GM12878 (cell line): ENCODE measurements at regions not wholly inside any gene's neighbourhood (a gene's known extent, or its start where the extent isn't known, plus 50 kb on each side); places are given as distances from the start of the nearest gene placed in this dataset.

Source experiments
- BHLHE40 ChIP-seq, 2 experiments: fragments of 450-650 bp in 1 of 2; IDR thresholded peaks; 2 replicates each; pipeline ENCODE4 v1.6.1; 2011 to 2017; ENCODE audit warnings: low read depth in 2 of 2, borderline replicate concordance in 1 of 2, improper control_type of control experiment in 1 of 2, low read length in 1 of 2, mild to moderate bottlenecking in 1 of 2
- CREB1 ChIP-seq: IDR thresholded peaks from 2 replicates; pipeline ENCODE4 v1.6.1; 2012; ENCODE audit warnings: low read depth, mild to moderate bottlenecking, inconsistent platforms
- EED ChIP-seq: sonication (generic); IDR thresholded peaks from 2 replicates; pipeline ENCODE4 v1.6.1; 2016; ENCODE audit warnings: antibody characterized with exemption, low read depth
- EGR1 ChIP-seq, 2 experiments: IDR thresholded peaks; 1 replicate in 1 of 2; 2 replicates in 1 of 2; pipeline ENCODE4 v1.6.1; 2011 to 2012; ENCODE audit warnings: low read depth in 2 of 2, low read length in 2 of 2, borderline replicate concordance in 1 of 2, mild to moderate bottlenecking in 1 of 2, moderate library complexity in 1 of 2
- ETV6 ChIP-seq, 2 experiments: fragments of 450-650 bp in 1 of 2; IDR thresholded peaks in 1 of 2; conservative IDR thresholded peaks in 1 of 2; 2 replicates each; pipeline ENCODE4 v1.6.1; 2014; ENCODE audit warnings: antibody characterized with exemption in 1 of 2, borderline replicate concordance in 1 of 2, low read depth in 1 of 2, mild to moderate bottlenecking in 1 of 2, moderate library complexity in 1 of 2
- FOXM1 ChIP-seq: IDR thresholded peaks from 2 replicates; pipeline ENCODE4 v1.6.1; 2012; ENCODE audit warnings: low read depth, mild to moderate bottlenecking, inconsistent platforms, low read length, moderate library complexity
- IRF4 ChIP-seq: IDR thresholded peaks from 2 replicates; pipeline ENCODE4 v1.6.1; 2011; ENCODE audit warnings: low read depth, low read length
- JUNB ChIP-seq: IDR thresholded peaks from 2 replicates; pipeline ENCODE4 v1.6.1; 2016; ENCODE audit warnings: antibody characterized with exemption, mild to moderate bottlenecking
- JUND ChIP-seq: IDR thresholded peaks from 2 replicates; pipeline ENCODE4 v1.6.1; 2012; ENCODE audit warnings: low read depth, mild to moderate bottlenecking, low read length, improper control_type of control experiment, moderate library complexity
- KDM1A ChIP-seq: fragments of 200-600 bp; sonication (generic); IDR thresholded peaks from 2 replicates; pipeline ENCODE4 v1.6.1; 2016; ENCODE audit warnings: borderline replicate concordance
- NR2C1 ChIP-seq: fragments of 450-650 bp; IDR thresholded peaks from 2 replicates; pipeline ENCODE4 v1.6.1; 2017; ENCODE audit warnings: antibody characterized with exemption, mild to moderate bottlenecking, moderate library complexity
- PAX5 ChIP-seq: IDR thresholded peaks from 2 replicates; pipeline ENCODE4 v1.6.1; 2011; ENCODE audit warnings: low read depth, low read length, borderline replicate concordance
- POLR2A ChIP-seq: IDR thresholded peaks from 2 replicates; pipeline ENCODE4 v1.6.1; 2011; ENCODE audit warnings: low read depth, mild to moderate bottlenecking, low read length
- SREBF1 ChIP-seq: IDR thresholded peaks from 2 replicates; pipeline ENCODE4 v1.6.1; 2012; ENCODE audit warnings: mild to moderate bottlenecking, low read length
- STAT1 ChIP-seq: fragments of 450-650 bp; conservative IDR thresholded peaks from 2 replicates; pipeline ENCODE4 v1.6.1; 2014; ENCODE audit warnings: antibody characterized with exemption, mild to moderate bottlenecking
- ZSCAN29 ChIP-seq: fragments of 450-650 bp; IDR thresholded peaks from 2 replicates; pipeline ENCODE4 v1.6.1; 2017; ENCODE audit warnings: mild to moderate bottlenecking, moderate library complexity
- TF ChIP-seq, protein P1 (sequence below): fragments of 450-650 bp; IDR thresholded peaks from 2 replicates; pipeline ENCODE4 v1.6.1; 2017; ENCODE audit warnings: mild to moderate bottlenecking, moderate library complexity
- TF ChIP-seq, protein P2 (sequence below): IDR thresholded peaks from 2 replicates; pipeline ENCODE4 v1.6.1; 2012; ENCODE audit warnings: mild to moderate bottlenecking, low read depth, low read length
- TF ChIP-seq, protein P3 (sequence below): fragments of 450-650 bp; IDR thresholded peaks from 2 replicates; pipeline ENCODE4 v1.6.1; 2018; ENCODE audit warnings: mild to moderate bottlenecking, low read depth, moderate library complexity; ENCODE audit not compliant: partially characterized antibody
- TF ChIP-seq, protein P4 (sequence below): IDR thresholded peaks from 2 replicates; pipeline ENCODE4 v1.6.1; 2011; ENCODE audit warnings: low read depth, mild to moderate bottlenecking, low read length, moderate library complexity, borderline replicate concordance; ENCODE audit errors: extremely low read depth

DNA sequence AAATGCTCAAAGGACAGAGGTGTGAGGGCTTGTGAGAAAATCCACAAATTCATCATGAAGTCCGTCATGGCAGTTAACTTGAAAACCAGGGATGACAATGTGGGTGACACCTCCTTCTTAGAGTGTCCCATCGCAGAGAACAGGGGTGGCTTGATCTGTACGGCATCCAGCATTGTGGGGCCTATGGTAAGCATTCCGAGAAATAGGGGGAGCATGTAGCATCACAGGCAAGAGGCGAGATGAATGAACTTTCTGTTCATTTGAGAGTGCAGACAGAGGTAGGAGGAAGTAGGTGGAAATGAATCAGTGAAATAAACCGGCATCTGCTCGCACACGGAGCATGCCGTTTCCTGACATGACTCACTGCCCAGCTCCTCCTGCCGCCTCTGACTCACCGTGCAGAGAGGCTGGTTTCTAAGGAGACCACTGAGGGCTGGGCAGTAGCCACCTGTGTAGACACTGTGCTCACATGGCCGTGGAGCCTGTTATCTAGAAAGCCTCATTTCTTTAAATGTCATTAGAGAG lies 339.0 kb downstream of the RFC3 start (continued):
- TF ChIP-seq PAX5 (0 out of 2 replicates have a peak, but pooled peaks have one; percentile 39), POLR2A (no peak), CREB1 (0 out of 2 replicates have a peak, but pooled peaks have one; percentile 41), STAT1 (no peak), ETV6 (conservative IDR thresholded peaks at IDR 0.05 in 1 of 2, IDR thresholded peaks at IDR 0.05 in 1 of 2; ENCODE audit: borderline replicate concordance in 1 of 2, low read depth in 1 of 2) (peak in 1 of 2 experiments; percentile 99; a peak in 2 of 4 replicates), EGR1 (IDR thresholded peaks at IDR 0.05; ENCODE audit: borderline replicate concordance in 1 of 2, low read depth in 2 of 2, low read length in 2 of 2) (peak in 1 of 2 experiments; percentile 65; a peak in 1 of 3 replicates), KDM1A (no peak), NR2C1 (no peak), FOXM1 (no peak), EED (peak; percentile 55; the same call in 1 of the 2 replicates), ZSCAN29 (0 out of 2 replicates have a peak, but pooled peaks have one; percentile 66), JUND (peak; percentile 63; the same call in 1 of the 2 replicates), SREBF1 (no peak), IRF4 (peak; percentile 66), JUNB (peak; percentile 85), BHLHE40 (IDR thresholded peaks at IDR 0.05; ENCODE audit: borderline replicate concordance in 1 of 2, low read depth in 2 of 2, low read length in 1 of 2) (0 out of 4 replicates have a peak, but pooled peaks have one; percentile 27 to 38)
- TF ChIP-seq, protein P1, sequence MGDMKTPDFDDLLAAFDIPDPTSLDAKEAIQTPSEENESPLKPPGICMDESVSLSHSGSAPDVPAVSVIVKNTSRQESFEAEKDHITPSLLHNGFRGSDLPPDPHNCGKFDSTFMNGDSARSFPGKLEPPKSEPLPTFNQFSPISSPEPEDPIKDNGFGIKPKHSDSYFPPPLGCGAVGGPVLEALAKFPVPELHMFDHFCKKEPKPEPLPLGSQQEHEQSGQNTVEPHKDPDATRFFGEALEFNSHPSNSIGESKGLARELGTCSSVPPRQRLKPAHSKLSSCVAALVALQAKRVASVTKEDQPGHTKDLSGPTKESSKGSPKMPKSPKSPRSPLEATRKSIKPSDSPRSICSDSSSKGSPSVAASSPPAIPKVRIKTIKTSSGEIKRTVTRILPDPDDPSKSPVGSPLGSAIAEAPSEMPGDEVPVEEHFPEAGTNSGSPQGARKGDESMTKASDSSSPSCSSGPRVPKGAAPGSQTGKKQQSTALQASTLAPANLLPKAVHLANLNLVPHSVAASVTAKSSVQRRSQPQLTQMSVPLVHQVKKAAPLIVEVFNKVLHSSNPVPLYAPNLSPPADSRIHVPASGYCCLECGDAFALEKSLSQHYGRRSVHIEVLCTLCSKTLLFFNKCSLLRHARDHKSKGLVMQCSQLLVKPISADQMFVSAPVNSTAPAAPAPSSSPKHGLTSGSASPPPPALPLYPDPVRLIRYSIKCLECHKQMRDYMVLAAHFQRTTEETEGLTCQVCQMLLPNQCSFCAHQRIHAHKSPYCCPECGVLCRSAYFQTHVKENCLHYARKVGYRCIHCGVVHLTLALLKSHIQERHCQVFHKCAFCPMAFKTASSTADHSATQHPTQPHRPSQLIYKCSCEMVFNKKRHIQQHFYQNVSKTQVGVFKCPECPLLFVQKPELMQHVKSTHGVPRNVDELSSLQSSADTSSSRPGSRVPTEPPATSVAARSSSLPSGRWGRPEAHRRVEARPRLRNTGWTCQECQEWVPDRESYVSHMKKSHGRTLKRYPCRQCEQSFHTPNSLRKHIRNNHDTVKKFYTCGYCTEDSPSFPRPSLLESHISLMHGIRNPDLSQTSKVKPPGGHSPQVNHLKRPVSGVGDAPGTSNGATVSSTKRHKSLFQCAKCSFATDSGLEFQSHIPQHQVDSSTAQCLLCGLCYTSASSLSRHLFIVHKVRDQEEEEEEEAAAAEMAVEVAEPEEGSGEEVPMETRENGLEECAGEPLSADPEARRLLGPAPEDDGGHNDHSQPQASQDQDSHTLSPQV = no peak
- TF ChIP-seq, protein P2, sequence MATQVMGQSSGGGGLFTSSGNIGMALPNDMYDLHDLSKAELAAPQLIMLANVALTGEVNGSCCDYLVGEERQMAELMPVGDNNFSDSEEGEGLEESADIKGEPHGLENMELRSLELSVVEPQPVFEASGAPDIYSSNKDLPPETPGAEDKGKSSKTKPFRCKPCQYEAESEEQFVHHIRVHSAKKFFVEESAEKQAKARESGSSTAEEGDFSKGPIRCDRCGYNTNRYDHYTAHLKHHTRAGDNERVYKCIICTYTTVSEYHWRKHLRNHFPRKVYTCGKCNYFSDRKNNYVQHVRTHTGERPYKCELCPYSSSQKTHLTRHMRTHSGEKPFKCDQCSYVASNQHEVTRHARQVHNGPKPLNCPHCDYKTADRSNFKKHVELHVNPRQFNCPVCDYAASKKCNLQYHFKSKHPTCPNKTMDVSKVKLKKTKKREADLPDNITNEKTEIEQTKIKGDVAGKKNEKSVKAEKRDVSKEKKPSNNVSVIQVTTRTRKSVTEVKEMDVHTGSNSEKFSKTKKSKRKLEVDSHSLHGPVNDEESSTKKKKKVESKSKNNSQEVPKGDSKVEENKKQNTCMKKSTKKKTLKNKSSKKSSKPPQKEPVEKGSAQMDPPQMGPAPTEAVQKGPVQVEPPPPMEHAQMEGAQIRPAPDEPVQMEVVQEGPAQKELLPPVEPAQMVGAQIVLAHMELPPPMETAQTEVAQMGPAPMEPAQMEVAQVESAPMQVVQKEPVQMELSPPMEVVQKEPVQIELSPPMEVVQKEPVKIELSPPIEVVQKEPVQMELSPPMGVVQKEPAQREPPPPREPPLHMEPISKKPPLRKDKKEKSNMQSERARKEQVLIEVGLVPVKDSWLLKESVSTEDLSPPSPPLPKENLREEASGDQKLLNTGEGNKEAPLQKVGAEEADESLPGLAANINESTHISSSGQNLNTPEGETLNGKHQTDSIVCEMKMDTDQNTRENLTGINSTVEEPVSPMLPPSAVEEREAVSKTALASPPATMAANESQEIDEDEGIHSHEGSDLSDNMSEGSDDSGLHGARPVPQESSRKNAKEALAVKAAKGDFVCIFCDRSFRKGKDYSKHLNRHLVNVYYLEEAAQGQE = no peak
- TF ChIP-seq, protein P3, sequence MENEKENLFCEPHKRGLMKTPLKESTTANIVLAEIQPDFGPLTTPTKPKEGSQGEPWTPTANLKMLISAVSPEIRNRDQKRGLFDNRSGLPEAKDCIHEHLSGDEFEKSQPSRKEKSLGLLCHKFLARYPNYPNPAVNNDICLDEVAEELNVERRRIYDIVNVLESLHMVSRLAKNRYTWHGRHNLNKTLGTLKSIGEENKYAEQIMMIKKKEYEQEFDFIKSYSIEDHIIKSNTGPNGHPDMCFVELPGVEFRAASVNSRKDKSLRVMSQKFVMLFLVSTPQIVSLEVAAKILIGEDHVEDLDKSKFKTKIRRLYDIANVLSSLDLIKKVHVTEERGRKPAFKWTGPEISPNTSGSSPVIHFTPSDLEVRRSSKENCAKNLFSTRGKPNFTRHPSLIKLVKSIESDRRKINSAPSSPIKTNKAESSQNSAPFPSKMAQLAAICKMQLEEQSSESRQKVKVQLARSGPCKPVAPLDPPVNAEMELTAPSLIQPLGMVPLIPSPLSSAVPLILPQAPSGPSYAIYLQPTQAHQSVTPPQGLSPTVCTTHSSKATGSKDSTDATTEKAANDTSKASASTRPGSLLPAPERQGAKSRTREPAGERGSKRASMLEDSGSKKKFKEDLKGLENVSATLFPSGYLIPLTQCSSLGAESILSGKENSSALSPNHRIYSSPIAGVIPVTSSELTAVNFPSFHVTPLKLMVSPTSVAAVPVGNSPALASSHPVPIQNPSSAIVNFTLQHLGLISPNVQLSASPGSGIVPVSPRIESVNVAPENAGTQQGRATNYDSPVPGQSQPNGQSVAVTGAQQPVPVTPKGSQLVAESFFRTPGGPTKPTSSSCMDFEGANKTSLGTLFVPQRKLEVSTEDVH = no peak
- TF ChIP-seq, protein P4, sequence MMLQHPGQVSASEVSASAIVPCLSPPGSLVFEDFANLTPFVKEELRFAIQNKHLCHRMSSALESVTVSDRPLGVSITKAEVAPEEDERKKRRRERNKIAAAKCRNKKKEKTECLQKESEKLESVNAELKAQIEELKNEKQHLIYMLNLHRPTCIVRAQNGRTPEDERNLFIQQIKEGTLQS = no peak
